CD4-positive, alpha-beta T cell treated with Interleukin-6 for 4 hours (primary cell): ENCODE measurements at regions not wholly inside any gene's neighbourhood (a gene's known extent, or its start where the extent isn't known, plus 50 kb on each side); places are given as distances from the start of the nearest gene placed in this dataset.

ENCODE experiments used
- DNase-seq: peaks from one replicate; pipeline ENCODE4 v3.0.0-alpha.2; 2020; ENCODE audit warnings: mixed read lengths

DNA sequence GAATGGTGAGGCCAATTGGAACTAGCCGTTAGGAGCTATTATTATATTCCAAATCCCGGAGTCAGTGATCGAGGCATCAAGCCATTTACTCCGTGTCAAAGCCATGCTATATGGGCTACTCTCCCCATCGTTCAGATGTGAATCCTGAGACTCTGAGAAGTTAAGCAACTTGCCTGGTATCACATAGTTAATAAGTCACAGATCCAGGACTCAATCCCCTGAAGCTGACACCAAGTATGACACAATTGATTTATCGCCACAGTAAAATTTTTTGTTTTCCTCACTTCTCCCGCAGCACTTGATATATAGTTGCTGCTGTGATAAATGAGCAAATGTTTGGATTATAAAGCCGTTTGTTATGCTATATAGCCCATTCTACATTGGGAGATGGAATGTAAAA is 50.8 kb upstream of the TSHZ2 start:
- no peak for DNase-seq

DNA sequence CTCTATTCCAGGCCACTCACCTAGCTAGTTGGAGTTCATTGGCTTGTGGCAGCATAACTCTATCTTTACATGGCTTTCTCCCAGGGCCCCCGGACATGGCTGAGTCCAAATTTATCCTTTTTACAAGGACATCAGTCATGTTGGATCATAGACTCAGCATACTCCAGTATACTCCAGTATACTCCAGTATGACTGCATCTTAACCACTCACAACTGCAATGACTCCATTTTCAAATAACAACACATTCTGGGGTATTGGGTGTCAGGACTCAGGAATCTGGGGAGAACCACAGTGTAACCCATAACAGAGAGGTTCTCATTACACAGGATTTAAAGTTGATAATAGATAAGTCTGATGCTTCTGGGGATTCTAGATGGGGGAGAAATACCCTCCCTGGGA is 53.8 kb upstream of the TSHZ2 start:
- DNase-seq = no peak

DNA sequence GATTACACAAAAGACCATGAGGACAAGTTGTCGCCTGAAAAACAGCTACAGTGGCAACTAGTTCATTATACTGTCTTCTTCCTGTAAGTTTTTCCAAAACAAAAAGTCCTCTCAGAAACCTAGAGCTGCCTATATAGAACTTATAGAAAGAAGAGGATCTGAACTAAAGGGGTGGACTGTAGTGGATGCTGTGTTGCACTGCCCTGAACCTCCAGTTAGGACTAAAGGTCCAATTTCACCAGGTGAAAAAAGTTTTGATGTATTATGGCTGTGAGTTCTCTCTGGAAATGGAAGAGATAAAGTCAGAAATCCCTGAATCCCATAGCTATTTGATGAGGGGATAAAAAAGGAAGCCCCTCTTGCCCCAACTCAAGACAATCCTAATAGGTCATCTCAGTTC is 56.6 kb upstream of the TSHZ2 start:
- no peak for DNase-seq

DNA sequence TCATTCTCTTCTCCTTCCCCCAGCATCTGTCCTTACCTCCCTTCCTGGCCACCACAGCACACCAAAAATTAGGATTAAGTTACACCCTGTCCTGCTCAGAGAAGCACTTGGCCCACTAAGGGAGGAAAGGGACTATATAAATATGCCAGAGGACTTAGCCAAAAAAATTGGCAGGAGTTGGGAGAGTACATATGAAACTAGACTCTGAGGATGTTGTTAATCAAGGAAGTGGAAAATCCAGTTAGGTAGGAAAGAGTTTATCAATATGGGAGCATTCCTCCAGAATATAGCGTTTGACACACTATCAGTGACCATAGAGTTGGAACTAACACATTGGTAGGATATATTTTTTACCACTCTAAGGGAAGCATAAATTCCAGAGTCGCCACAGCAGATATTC is 57.3 kb upstream of the TSHZ2 start:
- no peak for DNase-seq

DNA sequence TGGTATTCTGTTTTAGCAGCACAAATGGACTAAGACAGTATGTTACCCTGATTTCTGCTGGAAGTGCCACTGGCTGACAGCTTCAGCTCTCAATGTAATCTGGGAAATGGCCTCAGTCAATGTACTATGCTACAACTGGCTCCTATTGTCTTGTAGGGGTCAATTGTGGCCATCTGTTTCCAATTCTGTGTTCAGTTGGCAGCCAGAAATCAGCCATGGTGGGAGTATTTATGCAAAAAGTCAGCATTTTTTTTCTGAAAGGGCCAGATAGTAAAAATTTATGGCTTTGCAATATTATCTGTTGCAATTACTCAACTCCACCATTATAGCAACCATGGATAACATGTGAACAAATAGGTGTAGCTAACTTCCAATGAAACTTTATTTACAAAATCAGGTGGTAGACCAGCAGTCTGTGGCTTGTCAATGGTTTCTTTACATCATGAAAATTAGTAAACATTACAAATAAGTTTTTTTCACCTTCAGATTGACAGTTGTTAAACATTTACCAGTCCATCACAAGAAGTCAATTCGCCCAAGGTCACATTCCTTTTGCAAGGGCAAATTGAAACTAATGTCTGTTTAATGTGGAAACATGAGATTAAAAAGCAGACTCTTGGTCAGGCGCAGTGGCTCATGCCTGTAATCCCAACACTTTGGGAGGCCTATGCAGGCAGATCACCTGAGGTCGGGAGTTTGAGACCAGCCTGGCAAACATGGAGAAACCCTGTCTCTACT is 58.3 kb upstream of the TSHZ2 start:
- DNase-seq = no peak

DNA sequence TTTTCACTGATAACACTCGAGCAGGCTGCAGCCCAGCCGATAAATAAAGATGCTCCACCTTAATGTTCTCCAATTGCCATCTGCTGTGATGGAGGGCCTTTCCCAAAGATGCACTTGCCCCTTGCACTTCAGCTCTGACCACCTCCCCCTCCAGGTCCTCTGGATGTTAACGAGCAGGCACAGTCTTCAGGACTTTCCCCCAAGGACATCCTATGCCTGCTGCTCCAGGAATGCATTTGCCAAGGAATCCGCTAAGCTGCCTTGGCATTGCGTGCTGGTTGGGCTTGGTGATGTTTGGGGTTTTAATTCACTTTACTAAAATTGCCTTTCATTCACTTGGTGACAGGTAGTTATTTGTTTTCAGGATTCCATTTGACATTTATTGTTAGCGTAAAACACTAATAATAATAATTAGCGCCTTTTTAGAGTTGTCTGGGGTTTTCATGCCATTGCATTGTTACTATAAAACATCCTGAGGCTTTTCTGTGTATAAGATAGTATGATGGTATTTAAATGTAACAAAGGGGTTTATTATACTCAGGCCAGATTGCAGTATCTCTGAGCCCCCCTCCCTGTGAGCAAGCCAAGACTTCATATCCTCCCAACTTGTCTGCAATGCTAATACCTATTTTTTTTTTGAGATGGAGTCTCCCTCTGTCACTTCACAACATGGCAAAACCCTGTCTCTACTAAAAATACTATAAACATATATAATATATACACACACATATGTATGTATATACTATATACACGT is 66.7 kb upstream of the TSHZ2 start:
- DNase-seq = no peak

DNA sequence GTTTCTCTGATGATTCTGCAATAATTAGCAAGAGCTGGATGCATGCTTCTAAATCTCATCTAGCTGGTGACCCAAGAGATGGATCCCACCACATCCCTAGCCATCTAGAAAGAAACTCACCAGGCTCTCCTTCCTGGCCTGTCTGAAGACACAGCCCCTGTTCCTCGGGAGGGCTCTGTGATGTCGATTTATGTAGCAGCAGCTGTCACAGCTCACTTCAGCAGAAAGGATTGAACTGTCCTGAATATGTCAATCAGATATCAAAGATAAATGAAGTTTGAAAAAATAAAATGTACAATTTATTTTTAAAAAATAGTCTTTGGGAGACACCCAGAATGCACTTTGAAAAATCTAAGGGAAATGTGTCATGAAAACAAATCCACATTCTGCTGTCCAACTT is 67.3 kb upstream of the TSHZ2 start:
- no peak for DNase-seq

DNA sequence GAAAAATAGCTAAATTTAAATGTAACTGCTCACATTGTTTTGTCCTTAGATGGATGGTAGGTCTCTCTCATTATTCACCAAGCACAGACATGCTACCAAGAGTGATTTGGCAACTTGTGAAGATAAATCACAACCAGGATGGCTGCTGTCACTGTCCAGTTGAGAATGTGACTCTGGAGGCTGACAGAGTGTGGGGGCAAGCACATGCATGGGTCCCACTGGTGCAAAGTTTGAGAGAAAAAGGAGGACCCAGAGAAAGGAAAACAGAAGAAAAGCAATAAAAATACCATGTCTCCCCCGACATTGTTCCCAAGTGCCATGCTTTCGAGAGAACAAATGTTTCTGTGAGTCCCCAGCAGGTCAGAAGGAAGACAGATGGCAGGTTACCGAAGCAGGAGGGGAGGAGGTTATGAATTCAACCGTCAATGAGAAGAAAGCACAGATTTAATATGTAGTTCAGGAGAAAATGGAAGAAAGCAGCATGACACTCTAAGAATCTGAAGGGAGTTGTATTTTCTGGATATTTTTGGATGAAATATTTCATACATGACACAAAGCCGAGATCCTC is 73.0 kb upstream of the TSHZ2 start:
- no peak for DNase-seq

DNA sequence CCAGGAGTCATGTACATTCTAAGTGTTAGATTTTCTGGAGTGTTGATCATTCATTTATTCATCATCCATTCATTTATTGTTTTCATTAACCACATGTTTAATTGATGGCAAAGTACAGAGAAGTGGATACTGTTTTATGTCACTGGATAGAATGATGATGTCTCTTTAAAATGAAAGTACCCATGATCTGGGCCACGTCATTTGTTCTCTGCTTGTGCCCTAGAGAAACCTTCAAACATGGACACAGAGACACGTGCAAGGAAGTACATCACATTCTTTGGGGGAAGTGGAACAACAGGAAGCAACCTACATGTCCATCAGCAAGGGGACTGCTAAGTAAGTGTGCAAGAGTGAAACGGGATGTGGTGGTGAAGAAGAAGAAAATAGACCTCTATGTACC is 75.8 kb upstream of the TSHZ2 start:
- no peak for DNase-seq

DNA sequence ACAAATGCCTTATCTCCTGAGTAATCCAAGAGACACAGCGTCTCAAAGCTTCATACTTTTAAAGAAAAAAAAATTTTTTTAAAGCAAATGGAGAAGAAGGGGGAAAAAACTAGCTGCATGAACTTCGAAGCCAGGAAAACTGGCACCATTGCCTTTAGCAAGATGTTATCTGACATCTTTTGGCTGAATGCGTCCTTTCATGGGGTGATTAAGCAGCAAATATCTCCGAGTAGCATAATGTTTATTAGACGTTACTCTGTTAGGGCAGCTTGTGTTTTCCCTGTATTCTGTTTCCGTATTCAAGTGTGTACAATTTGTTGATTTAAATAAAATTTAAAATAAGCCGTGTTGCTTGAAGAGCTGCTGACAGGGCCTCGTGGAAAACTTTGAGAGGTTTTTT is 76.5 kb upstream of the TSHZ2 start:
- no peak for DNase-seq

DNA sequence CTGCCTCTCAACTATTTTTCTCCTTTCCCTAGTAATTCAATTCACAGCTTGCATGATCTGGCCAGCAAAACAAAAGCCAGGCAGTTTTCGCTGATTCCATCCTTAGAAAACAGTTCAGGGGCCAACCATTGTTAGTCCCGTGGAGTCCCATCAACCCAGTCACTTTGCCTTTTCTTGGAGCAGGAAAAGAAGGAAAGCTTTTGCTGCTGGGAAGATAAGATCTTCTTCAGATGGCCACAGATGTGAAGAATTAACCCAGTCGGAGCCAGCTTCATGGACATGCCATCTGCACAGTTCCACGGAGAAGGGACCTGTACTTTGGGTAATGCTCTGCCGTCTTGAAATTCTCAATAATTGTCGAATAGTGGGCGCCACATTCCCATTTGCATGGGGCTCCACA is 76.9 kb upstream of the TSHZ2 start:
- DNase-seq = no peak

DNA sequence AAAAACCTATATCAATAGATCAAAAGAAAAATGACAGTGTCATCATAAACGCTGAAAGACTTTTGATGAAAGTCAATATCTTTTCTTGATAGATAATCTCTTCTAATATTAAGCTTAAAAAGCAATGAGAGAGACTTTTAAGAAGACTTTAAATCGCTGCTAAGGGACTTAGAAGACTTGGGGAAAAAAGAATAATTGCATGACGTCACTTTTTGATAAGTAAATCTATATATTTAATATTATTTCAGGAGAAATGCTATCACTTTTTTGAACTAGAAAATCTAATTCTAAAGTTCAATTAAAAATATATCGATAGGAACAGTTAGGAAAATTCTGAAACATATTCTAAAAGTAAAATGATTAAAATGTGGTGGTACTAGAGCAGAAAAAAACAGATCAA is 78.7 kb upstream of the TSHZ2 start:
- no peak for DNase-seq

DNA sequence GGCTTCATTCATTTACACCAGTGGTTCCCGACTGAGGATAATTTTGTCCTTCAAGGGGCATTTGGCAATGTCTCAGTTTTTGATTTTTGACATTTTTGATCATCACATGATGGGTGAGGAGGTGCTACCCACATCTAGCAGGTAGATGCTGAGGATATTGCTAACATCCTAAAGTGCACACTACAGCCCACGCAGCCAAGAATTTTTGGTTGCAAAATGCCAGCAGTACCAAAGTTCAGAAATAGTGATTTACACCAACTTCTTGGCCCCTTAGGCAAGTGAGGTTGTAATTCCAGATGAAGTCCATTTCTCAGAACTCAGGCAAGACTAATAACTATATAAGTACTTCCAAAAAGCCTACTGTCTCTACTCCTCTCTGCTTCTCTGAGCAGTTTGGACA is 80.1 kb upstream of the TSHZ2 start:
- no peak for DNase-seq

DNA sequence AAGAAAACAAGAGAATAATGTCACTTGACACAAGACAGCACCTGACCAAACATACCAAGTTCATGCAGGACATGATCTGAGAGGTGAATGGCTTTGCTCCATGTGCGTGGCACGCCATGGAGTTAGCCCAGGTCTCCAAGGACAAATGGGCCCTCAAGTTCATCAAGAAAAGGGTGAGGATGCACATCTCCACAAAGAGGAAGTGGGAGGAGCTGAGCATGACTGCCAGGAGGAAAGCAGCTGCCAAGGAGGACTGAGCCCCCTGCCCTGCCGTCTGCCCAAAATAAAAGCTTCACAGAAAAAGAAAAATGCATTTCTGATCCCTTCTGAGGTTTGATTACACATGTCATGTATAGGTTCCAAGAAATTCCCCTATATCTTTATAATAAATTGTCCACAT is 82.0 kb upstream of the TSHZ2 start:
- DNase-seq = no peak

DNA sequence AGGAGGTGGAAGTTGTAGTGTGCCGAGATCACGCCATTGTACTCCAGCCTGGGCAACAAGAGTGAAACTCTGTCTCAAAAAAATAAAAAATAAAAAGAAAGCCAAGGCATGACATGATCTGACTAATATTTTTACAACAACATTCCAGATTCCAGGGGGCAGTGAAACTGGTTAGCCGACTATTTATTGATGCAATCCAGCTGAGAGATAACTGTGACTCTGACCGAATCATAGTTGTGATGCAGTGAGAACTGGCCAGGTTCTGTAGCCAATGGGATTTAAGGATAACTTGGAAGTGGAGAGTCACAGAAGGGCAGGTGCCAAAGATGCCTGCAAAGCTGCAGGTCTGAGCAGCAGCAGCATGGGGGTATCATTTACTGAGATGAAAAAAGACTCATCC is 82.9 kb upstream of the TSHZ2 start:
- DNase-seq = no peak

DNA sequence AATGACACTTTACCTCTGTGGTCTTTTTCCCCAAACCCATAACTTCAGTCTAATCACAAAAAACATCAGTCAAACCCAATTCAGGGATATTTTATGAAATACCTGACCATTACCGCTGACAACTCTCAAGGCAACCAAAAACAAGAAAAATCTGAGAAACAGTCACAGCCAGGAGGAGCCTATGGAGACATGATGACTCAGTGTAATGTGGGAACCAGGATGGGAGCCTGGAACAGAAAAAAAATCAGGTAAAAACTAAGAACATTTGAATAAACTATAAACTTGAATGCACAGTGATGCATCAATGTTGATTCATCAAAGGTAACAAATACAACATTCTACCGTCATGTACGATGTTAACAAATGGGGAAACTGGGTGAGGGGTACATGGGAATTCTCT is 84.1 kb upstream of the TSHZ2 start:
- no peak for DNase-seq

DNA sequence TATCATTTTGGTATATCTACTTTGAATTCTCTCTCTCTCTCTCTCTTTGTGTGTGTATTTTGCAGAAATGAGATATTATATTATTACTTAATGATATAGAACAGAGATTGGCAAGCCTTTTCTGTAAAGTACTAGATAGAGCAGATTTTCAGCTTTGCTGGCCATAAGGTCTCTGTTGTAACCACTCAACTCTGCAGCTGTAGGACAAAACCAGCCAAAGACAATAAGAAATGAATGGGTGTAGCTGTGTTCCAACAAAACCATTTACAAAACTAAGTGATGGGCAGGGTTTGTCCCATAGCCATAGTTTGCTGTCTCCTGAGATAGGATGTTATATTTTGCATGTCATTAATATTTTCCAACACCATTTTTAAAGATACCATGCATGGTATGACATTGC is 91.2 kb upstream of the TSHZ2 start:
- no peak for DNase-seq

DNA sequence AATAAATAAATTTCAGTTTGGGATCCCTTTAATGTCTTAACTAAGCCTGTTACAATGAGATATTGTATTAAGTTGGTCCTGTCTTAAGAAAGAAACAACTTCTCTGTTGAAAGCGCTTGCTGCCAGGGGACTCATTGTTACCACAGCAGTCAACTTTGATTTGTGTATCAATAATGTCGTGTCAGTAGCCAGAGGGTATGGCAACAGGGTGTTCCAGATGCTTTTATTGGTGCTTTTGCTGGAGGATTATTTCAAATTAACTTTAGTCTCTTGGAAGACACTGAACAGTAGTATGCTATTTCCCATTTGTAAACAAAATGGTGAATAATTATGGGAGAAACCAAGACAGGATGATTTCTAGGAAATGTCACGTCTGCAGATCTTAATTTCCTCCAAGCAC is 91.9 kb upstream of the TSHZ2 start:
- DNase-seq = no peak

DNA sequence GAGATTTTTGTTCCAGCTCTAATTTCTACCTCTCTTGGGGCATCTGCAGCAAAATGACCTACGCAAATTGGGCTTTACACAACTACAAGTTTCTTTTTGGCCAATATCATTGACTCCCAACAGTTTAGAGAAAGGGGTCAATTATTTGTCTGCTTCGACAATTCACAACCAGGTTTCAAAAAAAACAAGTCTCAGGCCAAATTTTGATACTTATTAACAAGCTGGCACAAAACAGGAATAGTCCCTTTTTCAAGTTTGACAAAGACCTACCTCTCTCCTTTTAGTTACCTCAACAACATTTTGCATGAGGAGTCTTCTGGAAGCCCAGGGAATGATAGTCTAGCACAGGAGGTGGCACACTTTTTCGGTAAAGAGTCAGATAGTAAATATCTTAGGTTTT is 97.9 kb upstream of the TSHZ2 start:
- no peak for DNase-seq

DNA sequence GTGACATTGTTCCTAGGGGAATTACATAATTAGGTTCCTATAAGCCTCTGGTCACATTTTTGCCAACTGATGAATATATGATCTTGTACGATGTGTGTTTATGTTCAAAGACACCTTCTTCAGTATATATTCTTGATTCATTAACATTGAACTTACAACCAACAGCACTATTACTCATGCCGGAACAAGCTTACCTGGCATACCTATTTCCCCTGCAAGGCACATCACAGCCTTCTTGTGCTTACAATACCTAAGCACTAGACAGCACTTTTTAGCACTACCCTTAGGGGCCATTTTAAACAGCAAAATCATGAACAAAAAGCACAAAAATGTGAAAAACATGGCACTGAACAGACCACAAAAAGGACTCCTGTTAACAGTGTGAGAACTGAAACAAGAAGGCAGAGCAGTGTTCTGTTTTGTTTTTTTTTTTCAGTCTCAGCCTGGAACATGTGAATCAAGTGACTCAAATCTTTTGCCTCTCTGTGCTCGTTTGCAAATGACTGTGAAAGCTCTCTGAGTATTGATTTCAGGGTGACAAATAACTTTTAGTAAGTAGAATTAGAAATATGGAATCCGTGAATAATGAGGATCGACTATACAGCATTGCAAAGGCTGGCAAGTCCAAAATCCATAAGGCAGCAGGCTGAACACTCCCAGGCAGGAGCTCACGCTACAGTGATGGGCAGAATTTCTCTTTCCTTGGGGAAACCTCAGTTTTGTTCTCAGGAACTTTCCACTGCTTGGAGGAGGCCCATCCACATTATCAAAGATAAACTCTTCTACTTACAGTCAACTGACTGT is 102.3 kb upstream of the TSHZ2 start:
- no peak for DNase-seq

DNA sequence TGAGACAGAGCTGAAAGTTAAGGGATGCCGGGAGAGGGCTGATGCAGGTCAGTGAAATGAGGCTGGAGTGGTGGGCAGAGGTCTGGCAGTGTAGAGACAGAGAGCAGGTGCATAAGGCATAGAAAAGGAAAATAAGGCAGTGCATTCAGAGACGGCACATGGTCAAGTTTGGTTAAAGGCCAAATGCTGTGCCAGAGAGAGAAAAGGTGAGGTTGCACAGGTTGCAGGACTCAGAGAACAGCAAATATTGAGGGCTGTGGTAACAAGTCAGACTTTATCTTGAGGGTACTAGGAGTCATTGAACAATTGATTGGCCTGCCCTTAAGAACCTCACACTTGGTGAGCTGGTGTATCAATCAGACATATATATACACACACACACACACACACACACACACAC is 102.9 kb upstream of the TSHZ2 start:
- DNase-seq = no peak

DNA sequence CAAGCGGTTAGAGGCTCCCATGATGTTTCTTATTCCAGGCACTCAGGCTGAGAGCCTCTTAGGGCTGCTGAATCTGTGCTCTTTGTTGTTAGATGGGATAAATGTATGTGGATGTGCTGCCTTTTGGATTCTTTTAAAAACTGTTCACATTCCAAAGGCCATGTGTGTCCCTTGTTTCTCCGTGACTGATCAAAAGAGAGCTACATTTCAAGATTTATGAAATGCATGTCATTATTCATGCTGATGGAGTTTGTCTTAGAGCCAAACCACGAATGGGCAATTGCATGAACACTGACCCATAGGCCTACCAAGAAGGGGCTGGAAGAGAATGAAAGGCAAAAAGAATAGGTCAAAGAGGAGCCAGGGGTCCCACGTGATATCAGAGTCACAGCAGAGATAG is 104.9 kb upstream of the TSHZ2 start:
- no peak for DNase-seq

DNA sequence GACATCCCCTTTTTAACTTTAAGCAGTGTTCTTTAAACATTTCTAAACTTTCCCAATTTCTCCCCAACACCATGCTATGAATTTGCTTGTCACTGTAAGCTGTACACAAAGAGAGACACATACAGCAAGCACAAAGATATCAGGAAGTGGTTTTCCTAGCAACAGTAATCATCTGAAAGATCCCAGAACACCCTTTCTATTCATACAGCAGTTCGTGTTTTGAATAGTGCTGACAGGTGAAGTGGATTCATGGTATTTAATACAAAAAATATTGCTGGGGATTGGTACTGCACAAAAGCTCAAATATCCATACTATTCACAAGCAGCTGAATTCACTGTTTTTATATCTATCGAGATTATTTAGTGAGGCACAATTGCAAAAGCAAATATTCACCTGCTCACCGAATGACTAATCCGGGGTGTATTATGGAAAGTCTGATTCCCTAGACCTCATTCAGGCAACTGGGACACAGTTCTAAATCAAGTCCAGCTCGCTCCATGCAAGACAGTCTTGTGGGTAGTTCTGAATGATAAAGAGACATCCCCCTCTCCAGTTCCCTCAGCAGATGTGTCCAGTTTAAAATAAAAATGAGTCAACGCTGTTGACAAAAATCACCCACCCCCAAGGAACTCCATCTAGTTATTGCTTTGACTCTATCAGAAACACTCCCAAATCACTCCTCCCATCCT is 107.1 kb upstream of the TSHZ2 start:
- no peak for DNase-seq
